NCI-H2171 (cell line): ENCODE measurements at regions not wholly inside any gene's neighbourhood (a gene's known extent, or its start where the extent isn't known, plus 50 kb on each side); places are given as distances from the start of the nearest gene placed in this dataset.
"Not testable (repeated sequence)": the region's sequence is repeated elsewhere in the genome, so short reads cannot be mapped to it uniquely, and the experiment has no call there.

Source experiments
- DNase-seq: peaks from one replicate; lab custom pipeline; 2025; lab: John Stamatoyannopoulos, UW

- DNase-seq = no peak
Observed at GRCh38 chr5:93220431-93220830, 360.6 kb downstream of the NR2F1-AS1 start.

- DNase-seq = no peak
Observed at GRCh38 chr5:93219641-93220145, 361.3 kb downstream of the NR2F1-AS1 start.

GRCh38 chr5:93213111-93213794 is 367.8 kb downstream of the NR2F1-AS1 start:
- not testable (repeated sequence) for DNase-seq

- peak; percentile 30 for DNase-seq
Observed at GRCh38 chr5:93209476-93209875, 371.5 kb downstream of the NR2F1-AS1 start.

GRCh38 chr5:93208141-93208751 is 372.8 kb downstream of the NR2F1-AS1 start:
- DNase-seq = no peak

- DNase-seq = no peak
Observed at GRCh38 chr5:93206203-93206602, 374.8 kb downstream of the NR2F1-AS1 start.

- DNase-seq = no peak
Observed at GRCh38 chr5:93201061-93201460, 380.0 kb downstream of the NR2F1-AS1 start.

GRCh38 chr5:93196986-93197385 is 384.0 kb downstream of the NR2F1-AS1 start:
- no peak for DNase-seq

- DNase-seq = no peak
Observed at GRCh38 chr5:93193431-93194347, 387.3 kb downstream of the NR2F1-AS1 start.

GRCh38 chr5:93192683-93193082 is 388.3 kb downstream of the NR2F1-AS1 start:
- no peak for DNase-seq

- DNase-seq = no peak
Observed at GRCh38 chr5:93192087-93192486, 388.9 kb downstream of the NR2F1-AS1 start.

- no peak for DNase-seq
Observed at GRCh38 chr5:93191035-93191817, 389.8 kb downstream of the NR2F1-AS1 start.

GRCh38 chr5:93189707-93190120 is 391.3 kb downstream of the NR2F1-AS1 start:
- no peak for DNase-seq

GRCh38 chr5:93188876-93189485 is 392.0 kb downstream of the NR2F1-AS1 start:
- DNase-seq = no peak

- no peak for DNase-seq
Observed at GRCh38 chr5:93186076-93186682, 394.8 kb downstream of the NR2F1-AS1 start.

- DNase-seq = no peak
Observed at GRCh38 chr5:93184041-93184440, 397.0 kb downstream of the NR2F1-AS1 start.

- DNase-seq = no peak
Observed at GRCh38 chr5:93179466-93179865, 401.6 kb downstream of the NR2F1-AS1 start.

- no peak for DNase-seq
Observed at GRCh38 chr5:93174930-93175329, 406.1 kb downstream of the NR2F1-AS1 start.

GRCh38 chr5:93165559-93165958 is 415.5 kb downstream of the NR2F1-AS1 start:
- DNase-seq = no peak

GRCh38 chr5:93164690-93165089 is 416.3 kb downstream of the NR2F1-AS1 start:
- no peak for DNase-seq
